ENCODE measurements at regions not wholly inside any gene's neighbourhood (a gene's known extent, or its start where the extent isn't known, plus 50 kb on each side); places are given as distances from the start of the nearest gene placed in this dataset.

DNA sequence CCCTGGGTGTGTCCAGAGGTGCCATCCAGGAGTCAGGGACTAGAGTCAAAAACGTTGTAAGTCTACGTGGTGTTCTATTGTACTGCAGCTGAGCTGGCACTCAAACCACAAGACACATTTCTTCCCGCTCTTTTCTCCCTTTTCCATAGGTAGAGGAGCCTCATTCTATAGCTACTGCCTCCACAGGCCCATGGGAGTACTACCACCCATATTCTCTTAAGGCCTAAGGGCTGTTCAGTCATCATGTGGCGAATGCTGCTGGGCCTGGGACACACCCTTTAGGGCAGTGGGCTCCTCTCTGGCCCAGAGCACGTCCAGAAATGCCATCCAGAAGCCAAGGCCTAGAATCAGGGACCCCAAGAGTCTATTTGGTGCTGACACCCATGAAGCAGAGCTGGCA is 1271.7 kb downstream of the CNTNAP5 start:
- TF ChIP-seq, protein P1, sequence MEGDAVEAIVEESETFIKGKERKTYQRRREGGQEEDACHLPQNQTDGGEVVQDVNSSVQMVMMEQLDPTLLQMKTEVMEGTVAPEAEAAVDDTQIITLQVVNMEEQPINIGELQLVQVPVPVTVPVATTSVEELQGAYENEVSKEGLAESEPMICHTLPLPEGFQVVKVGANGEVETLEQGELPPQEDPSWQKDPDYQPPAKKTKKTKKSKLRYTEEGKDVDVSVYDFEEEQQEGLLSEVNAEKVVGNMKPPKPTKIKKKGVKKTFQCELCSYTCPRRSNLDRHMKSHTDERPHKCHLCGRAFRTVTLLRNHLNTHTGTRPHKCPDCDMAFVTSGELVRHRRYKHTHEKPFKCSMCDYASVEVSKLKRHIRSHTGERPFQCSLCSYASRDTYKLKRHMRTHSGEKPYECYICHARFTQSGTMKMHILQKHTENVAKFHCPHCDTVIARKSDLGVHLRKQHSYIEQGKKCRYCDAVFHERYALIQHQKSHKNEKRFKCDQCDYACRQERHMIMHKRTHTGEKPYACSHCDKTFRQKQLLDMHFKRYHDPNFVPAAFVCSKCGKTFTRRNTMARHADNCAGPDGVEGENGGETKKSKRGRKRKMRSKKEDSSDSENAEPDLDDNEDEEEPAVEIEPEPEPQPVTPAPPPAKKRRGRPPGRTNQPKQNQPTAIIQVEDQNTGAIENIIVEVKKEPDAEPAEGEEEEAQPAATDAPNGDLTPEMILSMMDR (IDR thresholded peaks at IDR 0.05), result no peak
- TF ChIP-seq POLR2A (IDR thresholded peaks at IDR 0.05), result no peak

Data from right lobe of liver (tissue), 4 donors.